ENCODE measurements at regions not wholly inside any gene's neighbourhood (a gene's known extent, or its start where the extent isn't known, plus 50 kb on each side); places are given as distances from the start of the nearest gene placed in this dataset.
A peak's percentile ranks its signal among the peaks of the same experiment; 100 is the strongest.
"Not testable (repeated sequence)": the region's sequence is repeated elsewhere in the genome, so short reads cannot be mapped to it uniquely, and the experiment has no call there.

DNA sequence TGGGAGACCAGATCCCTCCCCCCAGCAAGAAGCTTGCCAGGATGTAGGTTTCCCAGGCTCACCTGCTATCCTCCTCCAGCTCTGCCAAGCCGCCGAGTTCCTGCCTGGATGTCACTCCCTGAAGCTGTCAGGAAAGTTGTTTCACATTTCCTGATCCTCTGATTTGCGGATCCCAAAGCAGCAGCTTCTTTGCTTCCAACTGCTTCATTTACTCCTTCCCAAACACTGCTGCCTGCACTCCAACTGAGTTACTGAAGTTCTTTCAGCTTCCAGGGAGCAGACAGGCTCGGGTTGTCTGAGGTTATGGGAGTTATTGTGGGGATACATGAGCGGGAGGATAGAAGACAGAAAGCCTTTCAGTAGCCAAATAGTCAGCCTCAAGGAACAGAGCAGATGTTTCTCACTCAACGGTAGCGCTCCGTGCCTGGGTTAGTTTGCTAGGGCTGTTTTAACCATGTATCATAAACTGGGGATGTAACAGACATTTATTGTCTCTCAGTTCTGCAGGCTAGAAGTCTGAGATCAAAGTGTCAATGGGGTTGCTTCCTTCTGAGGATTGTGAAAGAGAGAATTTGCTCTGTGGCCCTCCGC, 516.0 kb downstream of the REEP3 start:
- intact Hi-C loops (cut with DNase I) = no loop called here
- ATAC-seq = peak; percentile 31

DNA sequence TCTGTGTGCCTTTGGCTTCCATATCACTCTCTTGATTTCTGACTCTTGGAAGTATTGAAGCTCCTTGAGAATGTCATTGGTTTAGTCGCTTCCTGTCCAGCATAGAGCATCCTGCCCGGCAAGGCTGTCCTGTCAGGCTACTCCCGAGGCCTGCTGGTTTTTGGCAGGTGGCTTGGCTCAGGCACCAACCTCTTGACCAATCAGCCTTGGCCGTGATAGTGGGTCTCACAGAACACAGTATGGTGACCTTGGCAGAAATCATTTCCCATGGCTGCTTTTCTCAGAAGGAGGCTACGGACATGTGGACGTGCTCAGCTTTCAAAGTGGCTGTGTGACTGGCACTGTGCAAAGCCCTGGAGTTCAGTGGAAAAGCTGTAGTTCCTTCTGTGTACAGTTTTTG, 516.9 kb downstream of the REEP3 start:
- ATAC-seq (no peak), DNase-seq (ENCODE audit: low spot score) (no peak)
- intact Hi-C loops (cut with DNase I) = no loop called here

More for the DNA sequence above, 516.0 kb downstream of the REEP3 start:
- no peak for DNase-seq (ENCODE audit: low spot score)

DNA sequence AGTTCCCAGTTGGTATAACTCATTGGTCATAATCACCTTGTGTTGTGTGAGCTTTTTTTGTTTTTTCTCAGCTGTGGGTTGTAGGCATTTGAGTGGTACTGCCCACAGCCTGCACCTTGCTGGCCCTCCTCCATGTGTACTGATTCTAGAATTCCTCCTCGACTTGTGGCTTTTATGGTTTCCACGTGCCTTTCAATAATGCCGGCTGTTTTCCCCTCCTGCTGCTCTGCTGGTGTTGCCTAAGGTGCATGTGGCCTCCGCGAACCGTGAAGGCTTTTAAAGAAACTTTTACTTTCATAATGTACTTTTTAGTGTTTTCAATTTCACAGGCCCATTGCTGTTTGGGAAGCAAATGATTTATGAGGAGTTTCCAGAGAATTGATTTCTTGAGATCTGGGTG, 518.0 kb downstream of the REEP3 start:
- ATAC-seq (no peak), DNase-seq (ENCODE audit: low spot score) (no peak)
- intact Hi-C loops (cut with DNase I) = no loop called here

DNA sequence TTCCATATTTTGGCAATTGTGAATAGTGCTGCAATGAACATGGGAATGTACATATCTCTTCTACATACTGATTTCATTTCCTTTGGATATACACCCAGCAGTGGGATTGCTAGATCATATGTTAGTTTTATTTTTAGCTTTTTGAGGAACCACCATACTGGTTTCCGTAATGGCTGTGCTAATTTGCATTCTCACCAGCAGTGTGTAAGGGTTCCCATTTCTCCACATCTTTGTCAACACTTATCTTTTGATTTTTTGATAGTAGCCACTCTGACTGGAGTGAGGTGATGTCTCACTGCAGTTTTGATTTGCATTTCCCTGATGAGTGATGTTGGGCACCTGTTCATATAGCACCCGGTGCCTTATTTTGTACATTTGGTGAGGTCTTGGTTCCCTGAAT, 519.6 kb downstream of the REEP3 start:
- ATAC-seq (no peak), DNase-seq (ENCODE audit: low spot score) (no peak)
- intact Hi-C loops (cut with DNase I) = no loop called here

DNA sequence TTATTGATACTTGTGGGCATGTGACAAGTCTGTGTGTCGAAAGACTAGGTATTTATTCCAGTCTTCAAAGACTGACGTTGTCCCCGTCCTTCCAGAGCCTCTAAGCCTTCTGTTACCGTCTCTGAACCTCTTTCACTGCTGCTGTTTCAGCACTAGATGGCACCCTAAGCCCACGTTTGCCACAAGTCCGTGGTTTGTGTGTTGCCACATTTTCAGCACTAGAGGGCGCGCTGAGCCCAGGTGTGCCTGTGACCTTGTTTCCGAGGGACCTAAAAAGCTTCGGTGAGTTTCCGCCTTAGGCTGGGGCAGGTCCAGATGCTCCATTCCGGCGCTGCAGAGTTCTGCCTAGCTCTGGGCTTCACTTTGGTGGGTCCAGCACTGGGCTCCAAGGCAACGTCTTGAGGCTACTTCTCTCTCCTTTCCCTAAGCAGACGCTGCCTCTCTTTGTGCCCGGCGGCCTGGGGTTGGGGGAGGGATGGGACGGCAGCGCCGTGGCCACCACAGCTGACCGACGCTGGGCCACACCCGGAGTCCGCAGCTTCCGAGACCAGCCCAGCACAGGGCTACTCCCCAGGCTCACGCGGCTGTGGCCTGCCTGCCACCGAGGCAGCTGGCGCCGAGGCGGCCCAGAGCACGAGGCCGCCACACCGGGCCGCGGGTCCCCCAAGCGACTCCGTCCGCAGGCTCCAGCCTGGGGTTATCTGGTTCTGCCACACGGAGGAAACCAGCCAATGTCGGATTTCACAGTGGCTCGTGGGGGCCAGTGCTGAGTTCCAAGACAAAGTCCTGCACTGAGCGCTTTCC, 520.2 kb downstream of the REEP3 start:
- DNase-seq (ENCODE audit: low spot score) (peak; percentile 77), ATAC-seq (peak; percentile 89)
- intact Hi-C loops (cut with DNase I) = no loop called here

DNA sequence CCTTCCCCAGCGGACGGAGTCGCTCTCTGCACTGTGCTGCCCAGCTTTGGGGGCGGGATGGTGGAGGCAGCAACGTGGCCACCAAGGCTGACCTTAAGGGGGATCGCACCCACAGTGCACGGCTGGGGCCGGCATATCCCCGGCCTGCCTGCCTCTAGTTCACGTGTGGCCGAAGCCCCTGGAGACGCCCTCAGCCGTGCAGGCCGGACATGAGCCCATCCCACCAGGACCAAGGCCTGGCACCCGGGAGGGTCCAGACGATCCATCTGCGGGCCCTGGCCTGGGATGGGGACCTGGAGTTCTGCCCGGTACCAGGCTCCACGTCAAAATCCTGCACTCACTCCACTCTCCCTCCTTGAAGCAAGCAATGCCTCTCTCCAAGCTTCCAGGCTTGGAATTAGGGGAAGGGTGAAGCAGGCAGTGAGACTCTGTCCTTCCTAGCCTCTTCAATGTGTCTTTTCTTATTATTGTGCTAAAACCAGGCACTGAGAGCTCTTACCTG, 520.8 kb downstream of the REEP3 start:
- DNase-seq (ENCODE audit: low spot score) (no peak), ATAC-seq (peak; percentile 43)
- intact Hi-C loops (cut with DNase I) = no loop called here

DNA sequence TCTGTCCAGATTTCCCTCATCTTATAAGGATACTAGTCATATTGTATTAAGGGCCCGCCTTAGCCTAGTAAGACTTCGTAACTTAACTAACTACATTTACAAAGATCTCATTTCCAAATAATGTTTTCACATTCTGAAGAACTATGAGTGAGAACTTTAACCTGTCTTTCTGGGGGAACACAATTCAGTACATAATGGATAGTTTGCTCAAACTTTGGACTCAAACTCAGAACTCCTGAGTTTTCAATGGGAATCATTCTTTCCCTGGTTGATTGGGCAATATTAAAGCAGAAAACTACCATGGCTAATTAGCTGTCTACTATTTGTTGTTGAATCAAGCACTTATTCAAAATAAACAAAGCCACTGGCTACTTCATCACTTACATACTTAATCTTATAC, 522.9 kb downstream of the REEP3 start:
- ATAC-seq (no peak), DNase-seq (ENCODE audit: low spot score) (no peak)
- intact Hi-C loops (cut with DNase I) = no loop called here

DNA sequence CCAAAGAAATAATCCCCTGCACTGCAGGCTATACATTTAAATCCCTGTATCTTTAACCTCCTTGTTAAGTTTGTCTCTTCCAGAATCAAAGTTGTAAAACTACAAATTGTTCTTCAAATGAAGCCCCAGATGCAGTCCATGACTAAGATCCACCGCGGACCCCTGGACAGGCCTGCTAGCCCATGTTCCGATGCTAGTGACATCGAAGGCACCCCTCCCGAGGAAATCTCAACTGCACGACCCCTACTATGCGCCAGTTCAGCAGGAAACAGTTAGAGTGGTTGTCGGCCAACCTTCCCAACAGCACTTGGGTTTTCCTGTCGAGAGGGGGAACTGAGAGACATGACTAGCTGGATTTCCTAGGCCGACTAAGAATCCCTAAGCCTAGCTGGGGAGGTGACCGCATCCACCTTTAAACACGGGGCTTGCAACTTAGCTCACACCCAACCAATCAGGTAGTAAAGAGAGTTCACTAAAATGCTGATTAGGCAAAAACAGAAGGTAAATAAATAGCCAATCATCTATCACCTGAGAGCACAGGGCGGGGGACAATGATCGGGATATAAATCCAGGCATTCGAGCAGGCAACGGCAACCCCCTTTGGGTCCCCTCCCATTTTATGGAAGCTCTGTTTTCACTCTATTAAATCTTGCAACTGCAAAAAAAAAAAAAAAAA, 523.9 kb downstream of the REEP3 start:
- intact Hi-C loops (cut with DNase I); ATAC-seq: not testable (repeated sequence)

DNA sequence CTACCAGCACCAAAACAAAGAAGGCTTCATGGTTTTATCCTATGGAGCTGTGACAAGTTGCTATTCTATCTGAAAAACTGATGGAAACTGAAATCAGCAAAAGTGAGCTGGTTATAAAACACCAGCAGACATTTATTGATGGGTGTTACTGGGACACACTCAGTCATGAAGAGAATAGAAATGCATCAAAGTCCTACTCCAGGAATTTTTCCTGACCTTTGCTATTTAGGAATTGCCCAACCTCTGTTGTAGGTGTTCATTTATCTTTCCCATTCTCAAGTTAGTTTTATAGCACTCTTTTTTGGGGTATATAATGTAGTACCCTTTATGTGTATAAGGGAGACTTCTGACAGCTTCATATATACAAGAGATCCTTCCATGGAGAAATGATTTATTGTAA, 533.2 kb downstream of the REEP3 start:
- intact Hi-C loops (cut with DNase I) = no loop called here
- no peak for ATAC-seq
- DNase-seq (ENCODE audit: low spot score) = no peak

More for the DNA sequence above, 523.9 kb downstream of the REEP3 start:
- not testable (repeated sequence) for DNase-seq (ENCODE audit: low spot score)

DNA sequence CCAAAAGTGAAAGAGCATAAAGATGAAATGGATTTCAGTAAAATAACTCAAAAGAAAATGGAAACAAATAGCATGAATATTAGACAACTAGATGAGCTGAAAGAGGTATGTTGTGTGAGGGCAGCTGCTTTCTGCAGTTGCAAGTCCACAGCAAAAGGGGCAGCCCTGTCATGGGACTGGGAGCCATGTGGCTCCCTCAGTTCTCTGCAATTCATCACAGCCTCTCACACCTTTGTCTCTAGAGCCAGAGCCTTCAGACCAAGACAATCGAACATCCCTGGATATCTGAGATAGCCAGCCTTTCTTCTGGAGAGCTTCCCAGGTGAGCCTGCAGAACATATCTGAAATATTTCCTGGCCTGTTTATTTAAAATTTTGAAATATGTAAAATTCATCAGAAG, 538.7 kb downstream of the REEP3 start:
- ATAC-seq (no peak), DNase-seq (ENCODE audit: low spot score) (no peak)
- intact Hi-C loops (cut with DNase I) = no loop called here

DNA sequence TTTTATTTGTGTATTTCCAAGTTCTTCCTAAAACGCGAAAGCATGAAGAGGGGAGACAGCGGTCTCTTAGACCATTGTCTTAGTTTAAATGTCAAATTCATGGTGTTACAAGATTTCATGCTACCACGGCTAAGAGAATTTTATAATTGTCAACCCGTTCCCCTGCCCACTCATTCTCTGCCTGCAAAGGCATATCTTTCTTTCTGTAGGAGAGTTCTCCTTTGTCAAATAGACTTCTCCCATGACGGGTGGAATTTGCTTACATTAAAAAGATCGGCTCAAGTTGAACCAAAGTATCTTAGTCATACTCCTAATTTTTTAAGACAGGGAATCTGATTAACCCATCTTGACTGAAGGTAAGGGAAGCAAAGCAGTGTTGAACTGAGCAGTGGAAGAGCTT, 539.2 kb downstream of the REEP3 start:
- DNase-seq (ENCODE audit: low spot score) (no peak), ATAC-seq (no peak)
- intact Hi-C loops (cut with DNase I) = no loop called here

DNA sequence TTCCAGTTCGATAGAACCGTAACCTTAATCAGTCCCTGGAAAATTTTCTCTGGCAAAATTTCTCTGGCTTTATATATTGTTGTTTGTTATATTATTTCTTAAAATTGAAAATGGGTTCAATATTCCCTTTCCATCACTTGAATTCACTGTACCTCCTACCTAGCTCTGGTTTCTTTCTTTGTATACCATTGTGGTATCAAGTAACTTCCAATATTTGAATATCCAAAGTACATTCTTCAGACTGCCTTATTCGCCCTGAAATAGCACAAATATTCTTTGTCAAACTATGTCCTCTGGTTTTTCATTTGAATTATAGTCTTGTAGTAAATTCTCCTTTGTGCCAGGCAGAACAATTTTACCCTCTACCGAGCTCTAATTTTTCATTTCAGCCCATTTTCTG, 541.6 kb downstream of the REEP3 start:
- DNase-seq (ENCODE audit: low spot score) (no peak), ATAC-seq (no peak)
- intact Hi-C loops (cut with DNase I) = no loop called here

DNA sequence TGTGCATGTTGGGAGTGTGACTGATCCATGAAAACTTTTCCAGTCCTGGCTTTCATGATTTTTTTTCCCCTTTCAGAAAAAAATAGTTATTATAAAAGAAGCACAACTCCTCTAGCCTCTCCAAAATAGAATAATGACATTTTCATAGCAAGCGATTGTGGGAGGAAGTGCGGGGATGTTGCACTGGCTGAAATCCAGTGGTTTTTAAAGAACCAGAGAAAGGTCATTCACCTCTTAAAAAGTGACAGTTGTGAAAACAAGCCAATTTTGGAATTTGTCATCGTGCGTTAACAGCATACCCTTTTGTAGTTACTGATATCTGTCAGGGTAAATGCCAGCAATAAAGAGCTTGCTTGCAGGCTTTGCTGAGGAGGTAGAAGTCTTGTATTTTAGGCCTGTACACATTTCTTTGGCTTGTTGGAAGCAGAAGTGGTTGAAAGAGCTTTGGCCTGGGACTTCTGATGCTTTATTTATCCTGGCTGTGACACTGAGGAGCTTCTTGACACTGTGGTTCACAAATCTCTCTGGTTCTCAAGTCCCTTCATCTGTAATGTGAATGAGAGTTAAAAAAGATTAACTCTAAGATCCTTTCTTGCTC, 545.9 kb downstream of the REEP3 start:
- no peak for DNase-seq (ENCODE audit: low spot score)
- ATAC-seq = peak; percentile 56
- intact Hi-C loops (cut with DNase I) = no loop called here

DNA sequence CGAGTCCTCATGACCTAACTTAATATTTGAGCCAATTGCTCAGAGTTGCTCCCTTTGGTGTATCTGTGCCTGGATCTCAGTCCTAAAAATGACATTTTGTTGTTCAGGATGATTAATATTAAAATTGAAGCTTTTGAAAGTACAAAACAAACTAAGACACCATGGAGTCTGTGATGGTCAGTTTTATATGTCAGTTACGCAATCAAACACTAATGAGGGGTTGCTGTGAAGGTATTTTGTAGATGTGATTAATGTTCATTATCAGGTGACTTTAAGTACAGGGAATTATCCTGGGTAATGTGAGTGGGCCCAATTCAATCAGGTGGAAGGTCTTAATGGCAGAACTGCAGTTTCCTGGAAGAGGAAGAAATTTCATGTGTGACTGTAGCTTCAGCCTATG, 546.7 kb downstream of the REEP3 start:
- ATAC-seq (no peak), DNase-seq (ENCODE audit: low spot score) (no peak)
- intact Hi-C loops (cut with DNase I) = no loop called here

DNA sequence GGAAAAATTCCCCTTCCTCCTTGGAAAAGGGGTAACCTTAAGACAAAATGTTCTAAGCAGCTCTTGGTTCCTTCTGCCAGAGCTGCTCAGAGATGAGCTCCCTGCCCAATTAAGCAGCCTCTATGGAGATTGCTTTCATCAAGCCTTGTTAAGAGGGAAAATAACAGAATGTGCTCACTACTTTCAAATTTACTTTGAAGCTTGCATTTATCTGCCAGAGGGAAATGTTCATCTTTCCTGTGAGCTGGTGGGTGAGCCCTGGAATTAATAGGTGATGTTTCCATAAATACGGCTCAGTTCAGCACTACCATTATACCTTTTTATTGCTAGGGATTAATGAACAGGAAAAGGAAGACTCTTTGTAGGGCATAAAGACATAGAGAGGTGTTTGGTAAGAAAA, 549.0 kb downstream of the REEP3 start:
- ATAC-seq (no peak), DNase-seq (ENCODE audit: low spot score) (no peak)
- intact Hi-C loops (cut with DNase I) = no loop called here

DNA sequence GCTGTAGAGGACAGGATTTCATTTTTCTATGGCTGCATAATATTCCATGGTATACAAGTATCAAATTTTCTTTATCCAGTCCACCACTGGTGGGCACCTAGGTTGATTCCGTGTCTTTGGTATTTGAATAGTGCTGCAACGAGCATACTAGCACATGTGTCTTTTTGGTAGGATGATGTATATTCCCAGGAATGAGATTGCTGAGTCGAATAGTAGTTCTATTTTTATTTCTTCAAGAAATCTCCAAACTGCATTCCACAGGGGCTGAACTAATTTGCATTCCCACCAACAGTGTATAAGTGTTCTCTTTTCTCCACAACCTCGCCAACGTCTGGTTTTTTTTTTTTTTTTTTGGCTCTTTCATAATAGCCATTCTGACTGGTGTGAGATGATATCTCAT, 550.0 kb downstream of the REEP3 start:
- ATAC-seq (no peak), DNase-seq (ENCODE audit: low spot score) (no peak)
- intact Hi-C loops (cut with DNase I) = no loop called here

DNA sequence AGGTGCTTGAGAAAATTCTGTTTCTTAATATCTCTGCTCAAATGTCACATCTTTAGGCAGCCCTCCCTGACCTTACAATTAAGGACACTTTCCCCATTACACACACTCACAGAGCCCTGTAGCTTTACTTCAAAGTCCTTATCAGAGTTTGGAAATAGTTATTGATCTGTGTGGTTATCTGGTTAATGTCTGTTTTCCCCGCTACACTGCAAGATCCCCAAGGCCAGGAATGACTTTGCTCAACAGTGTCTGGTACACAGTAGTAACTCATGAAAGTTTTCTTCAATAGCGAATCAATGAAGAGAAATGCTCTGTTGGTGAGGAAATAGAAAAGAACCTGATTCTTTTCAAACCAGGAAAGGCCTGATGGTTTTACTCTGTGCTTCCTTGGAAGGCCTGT, 554.4 kb downstream of the REEP3 start:
- intact Hi-C loops (cut with DNase I) = no loop called here
- ATAC-seq = no peak

DNA sequence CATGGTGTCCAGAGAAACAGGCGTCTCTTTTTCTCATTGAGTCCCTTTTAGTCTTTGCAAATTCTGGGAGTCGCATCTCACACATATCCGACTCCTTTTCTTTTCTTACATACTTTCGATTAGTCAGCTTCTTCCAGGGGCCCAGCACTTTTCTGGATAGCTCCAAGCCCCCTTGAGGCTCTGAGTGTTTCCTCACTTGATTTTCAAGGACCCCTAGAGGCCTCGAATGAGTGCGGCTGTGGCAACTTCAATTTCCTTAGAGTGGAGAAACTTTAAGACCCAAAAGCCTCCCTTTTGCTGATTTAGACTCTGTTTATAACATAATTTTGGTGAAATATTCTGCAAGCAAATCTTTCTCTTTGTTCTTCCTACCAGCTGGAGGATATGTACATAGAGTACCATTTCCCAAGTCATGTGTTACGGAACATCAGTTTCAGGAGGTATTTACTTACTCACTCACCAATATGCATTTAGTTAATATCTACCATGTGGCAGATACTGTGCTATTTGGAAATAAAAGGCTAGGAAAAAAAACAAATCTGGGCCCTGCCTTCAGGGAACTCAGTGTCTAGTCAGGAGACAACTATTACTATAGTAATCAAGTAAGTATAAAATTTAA, 555.2 kb downstream of the REEP3 start:
- intact Hi-C loops (cut with DNase I) = no loop called here
- DNase-seq (ENCODE audit: low spot score) (no peak), ATAC-seq (no peak)

More for the DNA sequence above, 554.4 kb downstream of the REEP3 start:
- no peak for DNase-seq (ENCODE audit: low spot score)

DNA sequence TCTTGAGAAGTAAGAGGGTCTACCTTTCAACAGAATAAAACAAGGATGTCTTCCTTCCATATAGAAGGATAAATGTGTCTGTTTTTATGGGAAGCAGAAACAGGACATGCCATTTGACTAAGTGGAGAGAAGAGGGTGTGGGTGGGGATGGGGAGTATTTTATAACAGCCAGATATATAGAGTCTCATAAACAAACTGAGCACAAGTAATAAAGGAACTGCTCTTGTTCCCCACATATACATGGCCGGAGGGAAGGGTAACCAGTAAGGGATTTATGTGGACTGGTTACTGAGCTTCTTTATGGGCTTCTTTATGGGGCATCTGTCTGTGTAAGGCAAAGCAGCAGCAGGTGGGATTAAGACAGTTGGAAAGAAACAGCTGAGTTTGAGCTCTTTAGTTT, 558.1 kb downstream of the REEP3 start:
- ATAC-seq = no peak
- DNase-seq (ENCODE audit: low spot score) = no peak
- intact Hi-C loops (cut with DNase I) = no loop called here

Data from sciatic nerve (tissue), 2 donors.